Renal cortical epithelial cell (primary cell): ENCODE measurements at regions not wholly inside any gene's neighbourhood (a gene's known extent, or its start where the extent isn't known, plus 50 kb on each side); places are given as distances from the start of the nearest gene placed in this dataset.
A peak's percentile ranks its signal among the peaks of the same experiment; 100 is the strongest.
"Not testable (repeated sequence)": the region's sequence is repeated elsewhere in the genome, so short reads cannot be mapped to it uniquely, and the experiment has no call there.

Source experiments
- DNase-seq: peaks from one replicate; pipeline ENCODE4 v3.0.0-alpha.2; 2011; ENCODE audit warnings: low read depth

DNA sequence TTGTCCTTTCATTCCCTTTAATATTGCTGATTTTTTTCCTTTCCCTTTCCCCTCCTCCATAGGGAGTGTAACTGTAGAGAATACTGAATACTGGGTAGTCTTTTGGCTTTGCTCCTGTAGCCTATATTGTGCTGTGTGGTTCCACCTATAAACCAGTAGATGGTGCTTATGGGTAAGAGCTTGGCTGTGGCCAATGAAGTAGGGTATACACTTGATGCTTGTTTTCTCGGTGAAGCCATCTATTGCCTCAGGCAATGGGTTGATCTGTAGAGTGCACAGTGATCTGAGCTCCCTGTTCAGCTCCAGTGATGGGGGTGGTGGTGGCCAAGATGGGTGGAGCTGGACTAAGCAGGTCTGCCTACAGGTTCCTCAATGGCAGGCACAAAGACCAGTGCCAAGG is 203.3 kb upstream of the IMPG1 start:
- no peak for DNase-seq

DNA sequence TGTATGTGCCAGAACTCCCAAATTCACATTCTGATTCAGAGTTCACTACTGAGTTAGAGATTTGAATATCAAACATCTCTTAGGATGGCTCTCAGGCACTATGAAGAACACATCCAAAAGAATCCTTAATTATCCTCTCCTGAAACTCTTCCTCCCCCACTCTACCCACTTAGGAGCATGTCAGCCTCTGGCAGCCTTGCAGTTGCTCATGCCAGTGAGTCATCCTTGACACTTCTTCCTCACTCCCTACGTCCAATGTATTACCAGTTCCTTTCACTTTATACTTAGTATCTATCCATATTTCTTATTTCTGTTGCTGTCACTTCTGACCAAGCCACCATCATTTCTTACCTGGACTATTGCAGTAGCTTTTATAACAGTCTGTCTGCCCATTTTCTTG is 192.0 kb upstream of the IMPG1 start:
- DNase-seq, result no peak

DNA sequence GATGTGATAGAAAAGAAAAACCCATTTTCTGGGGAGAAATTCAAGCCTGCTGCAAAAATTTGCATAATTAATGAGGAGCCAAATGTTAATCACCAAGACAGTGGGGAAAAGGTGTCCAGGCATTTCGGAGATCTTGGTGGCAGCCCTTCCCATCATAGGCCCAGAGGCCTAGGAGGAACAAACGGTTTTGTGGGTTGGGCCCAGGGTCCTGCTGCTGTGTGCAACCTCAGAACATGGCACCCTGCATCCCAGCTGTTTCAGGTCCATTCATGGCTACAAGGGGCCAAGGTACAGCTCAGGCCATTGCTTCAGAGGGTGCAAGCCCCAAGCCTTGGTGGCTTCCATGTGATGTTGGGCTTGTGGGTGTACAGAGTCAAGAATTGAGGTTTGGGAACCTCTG is 189.8 kb upstream of the IMPG1 start:
- no peak for DNase-seq

DNA sequence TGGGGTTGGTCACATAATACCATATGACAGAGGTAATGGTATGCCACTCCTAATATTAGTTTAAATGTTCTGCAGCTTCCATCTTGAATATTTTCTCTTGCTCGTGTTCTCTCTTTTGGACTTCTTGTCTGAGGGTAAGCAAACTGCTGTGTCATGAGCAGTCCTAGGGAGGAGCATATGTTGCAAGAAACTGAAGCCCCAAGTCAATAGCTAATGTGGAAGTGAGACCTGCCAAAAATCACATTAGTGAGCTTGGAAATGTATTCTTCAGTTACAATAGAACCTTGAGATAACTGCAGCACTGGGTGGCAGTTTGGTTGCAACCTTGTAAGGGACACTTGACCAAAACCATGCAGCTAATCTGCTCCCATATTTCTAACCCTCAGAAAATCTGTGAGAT is 178.2 kb upstream of the IMPG1 start:
- DNase-seq, result no peak

DNA sequence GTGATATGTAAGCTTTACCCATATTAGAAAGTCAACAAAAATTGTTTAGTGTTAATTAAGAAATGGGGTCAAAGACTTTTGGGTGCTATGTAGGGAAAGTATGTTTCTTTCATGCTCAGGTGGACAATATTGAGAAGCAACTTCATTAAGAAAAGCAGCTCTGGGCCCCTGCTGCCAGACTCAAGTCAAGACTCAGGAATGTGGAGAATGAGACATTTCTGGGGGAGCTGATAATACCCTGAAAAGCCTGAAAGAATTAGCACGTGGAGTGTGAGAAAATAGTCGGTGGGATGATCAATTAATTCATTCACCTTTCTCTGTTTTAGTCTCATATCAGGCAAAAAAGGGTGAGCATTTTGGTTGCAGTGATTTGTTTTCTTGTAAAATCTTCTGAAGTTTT is 175.1 kb upstream of the IMPG1 start:
- no peak for DNase-seq

DNA sequence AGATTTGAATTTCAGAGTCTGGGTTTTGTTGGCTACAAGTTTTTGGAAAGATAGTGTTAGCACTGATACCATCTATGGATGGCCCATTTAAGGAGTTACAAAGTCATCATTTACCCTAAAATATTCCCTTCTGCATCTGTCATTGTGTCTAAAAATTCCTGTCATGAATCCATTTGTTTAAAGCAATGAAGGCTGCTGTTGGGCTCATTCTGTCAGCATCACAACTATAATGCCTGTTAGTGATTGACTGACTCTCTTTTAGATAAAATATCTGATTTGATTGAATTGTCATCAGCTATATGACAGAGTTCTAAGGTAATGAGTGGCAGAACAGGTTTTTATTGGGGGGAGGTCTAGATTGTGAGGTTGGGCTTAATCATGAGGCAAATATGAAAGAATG is 167.6 kb upstream of the IMPG1 start:
- DNase-seq, result no peak

- peak; percentile 3 for DNase-seq
Observed at GRCh38 chr6:76230711-76231110, 158.2 kb upstream of the IMPG1 start.

DNA sequence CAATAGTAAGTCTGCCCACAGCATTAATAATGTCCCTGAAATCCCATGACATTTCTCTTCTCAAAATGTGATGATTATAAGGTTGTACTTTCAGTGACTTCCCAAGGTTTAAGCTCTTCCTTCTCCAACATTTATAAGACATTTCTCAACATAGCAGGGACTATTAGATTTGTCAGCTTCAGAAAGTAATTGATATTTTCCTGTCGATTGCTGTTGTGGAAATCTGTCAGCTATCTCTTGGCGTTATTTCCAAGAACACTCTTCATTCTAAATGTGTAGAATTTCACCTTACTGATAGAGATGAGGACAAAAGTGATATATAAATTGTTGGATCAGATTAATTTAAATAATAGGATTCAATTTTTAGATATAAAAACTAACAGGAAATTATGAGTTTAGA is 149.7 kb upstream of the IMPG1 start:
- DNase-seq, result no peak

DNA sequence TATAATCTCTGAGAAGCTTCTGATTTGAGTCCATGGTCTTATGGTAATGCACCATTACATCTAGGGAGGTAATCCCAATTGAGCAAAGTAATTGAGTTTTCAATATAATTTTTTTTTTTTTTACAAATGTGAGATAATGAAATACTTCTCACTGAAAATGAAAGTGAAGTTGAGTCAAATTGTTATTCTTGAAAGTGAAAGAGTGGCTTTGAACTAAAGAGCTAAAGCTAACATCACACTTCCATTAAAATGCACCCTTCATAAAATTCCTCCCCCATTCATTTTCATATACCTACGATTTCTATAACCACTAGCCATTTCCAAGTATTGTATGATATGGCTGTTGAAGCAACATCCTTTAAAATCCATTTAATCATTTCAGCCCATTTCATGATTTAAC is 149.1 kb upstream of the IMPG1 start:
- no peak for DNase-seq

GRCh38 chr6:76220805-76221204 is 148.3 kb upstream of the IMPG1 start:
- DNase-seq, result no peak

DNA sequence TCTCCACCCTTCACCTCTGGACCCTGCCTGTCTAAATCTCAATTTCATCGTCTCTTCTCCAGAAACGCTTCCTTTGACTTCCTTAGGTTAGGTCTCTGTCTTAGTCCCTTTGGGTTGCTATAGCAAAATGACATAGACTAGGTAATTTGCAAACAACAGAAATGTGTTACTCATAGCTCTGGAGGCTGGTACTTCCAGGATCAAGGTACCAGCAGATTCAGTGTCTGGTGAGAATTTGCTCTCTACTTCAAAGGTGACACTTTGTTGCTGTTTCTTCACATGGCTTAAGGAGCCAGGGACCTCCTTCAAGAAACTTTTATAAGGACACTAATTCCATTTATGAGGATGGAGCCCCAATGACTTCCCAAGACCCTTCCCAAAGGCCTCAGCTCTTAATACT is 145.1 kb upstream of the IMPG1 start:
- no peak for DNase-seq

- no peak for DNase-seq
Observed at GRCh38 chr6:76214546-76214945, 142.1 kb upstream of the IMPG1 start.

GRCh38 chr6:76174722-76175121 is 102.3 kb upstream of the IMPG1 start:
- DNase-seq, result no peak

- no peak for DNase-seq
Observed at GRCh38 chr6:76166874-76167273, 94.4 kb upstream of the IMPG1 start.

DNA sequence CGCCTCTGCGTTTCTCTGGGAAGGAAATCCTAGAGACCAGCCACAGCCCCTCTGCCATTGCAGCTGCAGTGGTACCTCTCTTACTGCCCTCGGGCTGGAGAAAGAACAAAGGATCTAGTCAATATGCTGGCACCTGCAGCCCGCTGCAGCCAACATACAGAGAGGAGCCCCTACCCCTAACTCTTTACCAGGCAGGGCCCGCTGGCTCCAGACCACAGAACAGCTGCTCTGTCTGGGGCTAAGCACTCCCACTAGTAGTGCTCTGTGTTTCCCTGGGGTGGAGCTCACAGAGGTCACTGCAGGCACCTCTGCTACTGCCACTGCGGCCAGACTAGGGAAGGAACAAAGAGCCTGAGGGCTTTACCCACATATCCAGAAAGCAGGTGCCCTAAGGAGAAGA is 93.8 kb upstream of the IMPG1 start:
- DNase-seq, result no peak

DNA sequence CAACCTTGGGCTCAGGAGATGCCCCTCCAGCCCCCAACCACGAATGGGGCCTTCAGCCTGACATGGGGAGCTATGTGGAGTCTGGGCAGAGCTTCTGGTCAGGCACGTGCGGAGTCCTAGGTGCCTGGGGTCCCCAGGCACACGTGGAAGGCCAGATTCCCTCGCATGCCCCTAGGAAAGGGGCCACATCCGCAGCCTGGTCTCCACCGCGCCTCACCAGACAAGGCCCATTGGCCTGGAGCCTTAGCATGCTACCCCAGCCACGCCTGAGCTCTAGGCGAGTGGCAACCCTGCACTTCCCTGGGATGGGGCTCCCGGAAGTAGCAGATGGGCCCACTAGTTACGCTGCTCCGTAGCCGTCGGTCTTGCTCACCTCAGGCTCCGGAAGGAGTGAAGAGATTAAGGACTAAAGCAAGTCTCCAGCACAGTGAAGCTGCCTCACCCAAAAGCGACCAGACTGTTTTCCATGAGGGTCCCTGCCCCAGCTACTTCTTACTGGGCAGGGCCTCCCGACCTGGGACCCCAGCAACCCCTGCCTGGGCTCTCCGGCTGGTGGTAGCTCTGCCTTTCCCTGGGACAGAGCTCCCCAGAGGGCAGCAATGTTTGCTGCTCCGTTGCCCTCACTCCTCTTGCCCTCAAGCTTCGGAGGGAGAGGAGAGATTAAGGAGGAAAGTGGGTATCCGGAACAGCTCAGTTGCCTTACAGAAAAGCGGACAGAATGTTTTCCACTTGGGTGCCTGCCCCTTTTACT is 93.2 kb upstream of the IMPG1 start:
- DNase-seq, result no peak

- DNase-seq, result no peak
Observed at GRCh38 chr6:76162811-76163210, 90.3 kb upstream of the IMPG1 start.

DNA sequence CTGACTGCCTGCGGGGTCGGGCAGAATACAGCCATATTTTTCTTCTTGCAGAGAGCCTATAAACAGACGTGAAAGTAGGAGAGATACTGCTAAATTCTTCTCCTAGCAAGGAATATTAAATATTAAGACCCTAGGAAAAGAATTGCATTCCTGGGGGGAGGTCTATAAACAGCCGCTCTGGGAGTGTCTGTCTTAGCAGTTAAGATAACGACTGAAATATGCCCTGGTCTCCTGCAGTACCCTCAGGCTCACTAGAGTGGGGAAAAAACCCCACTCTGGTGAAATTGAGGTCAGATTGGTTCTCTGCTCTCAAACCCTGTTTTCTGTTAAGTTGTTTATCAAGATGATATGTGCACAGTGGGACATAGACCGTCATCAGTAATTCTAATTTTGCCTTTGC is 85.3 kb upstream of the IMPG1 start:
- DNase-seq, result not testable (repeated sequence)

DNA sequence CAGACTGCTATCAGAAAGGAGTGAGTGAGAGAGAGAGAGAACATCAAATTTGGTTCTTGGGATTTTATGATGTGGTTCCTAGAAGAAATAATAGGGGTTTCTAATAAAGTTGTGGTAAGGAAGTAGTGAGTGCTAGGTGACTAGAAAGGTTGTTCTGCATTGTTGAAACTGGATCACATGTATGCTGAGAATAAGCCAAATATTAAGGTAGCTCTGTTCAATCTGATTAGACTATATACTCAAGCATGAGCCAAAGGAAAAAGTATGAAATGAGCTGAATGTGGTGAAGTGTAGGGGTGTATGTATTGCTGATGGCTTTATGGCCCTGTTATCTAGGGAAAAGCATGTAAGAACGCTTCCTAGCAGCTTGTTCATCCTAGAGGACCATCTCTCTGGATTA is 63.0 kb upstream of the IMPG1 start:
- no peak for DNase-seq

DNA sequence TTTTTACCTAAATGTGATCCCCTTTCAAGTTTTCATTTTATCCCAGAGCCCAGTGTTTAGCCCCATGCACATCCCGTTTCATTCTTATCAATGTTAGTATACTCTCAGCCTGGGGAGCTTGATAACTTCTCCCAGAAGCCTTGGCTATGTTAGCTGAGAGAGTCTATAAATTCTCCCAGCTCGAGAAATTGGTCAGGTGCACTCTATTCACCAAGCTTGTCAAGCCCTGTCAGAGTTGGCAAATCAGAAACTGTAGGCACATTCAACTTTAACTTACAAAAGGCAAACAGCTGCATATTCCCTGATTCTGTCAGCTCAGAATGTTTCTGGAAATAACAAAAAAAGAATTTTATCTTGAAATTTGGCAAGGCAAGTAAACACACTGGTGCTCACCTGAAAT is 62.2 kb upstream of the IMPG1 start:
- no peak for DNase-seq

GRCh38 chr6:76124018-76124417 is 51.6 kb upstream of the IMPG1 start:
- DNase-seq, result no peak
